ENCODE measurements at regions not wholly inside any gene's neighbourhood (a gene's known extent, or its start where the extent isn't known, plus 50 kb on each side); places are given as distances from the start of the nearest gene placed in this dataset.

DNA sequence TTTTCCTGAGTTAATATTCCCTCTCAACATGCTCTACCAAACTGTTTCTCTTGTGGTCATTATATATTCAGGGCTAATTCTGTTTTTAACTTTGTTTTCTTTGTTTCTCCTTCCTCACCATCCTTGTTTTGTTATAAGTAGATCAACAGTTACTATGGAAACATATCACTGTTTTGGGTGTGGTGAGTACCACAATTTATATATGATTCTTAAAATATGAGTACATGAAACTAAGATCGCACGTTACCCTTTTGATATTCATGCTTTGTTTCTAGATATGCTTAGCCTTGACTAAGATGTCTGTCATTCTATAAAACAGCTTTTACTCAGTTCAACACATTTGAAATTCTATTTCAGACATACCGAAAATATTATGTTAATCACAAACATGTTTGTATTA lies 232.3 kb upstream of the ITGA4 start:
- TF ChIP-seq HMGA1 (CRISPR knock-in tag; conservative IDR thresholded peaks at IDR 0.05) (no peak), TOE1 (CRISPR knock-in tag; IDR thresholded peaks at IDR 0.05) (no peak), FOXP1 (IDR thresholded peaks at IDR 0.05) (no peak), FOXP1 (CRISPR knock-in tag; IDR thresholded peaks at IDR 0.05) (no peak), POLR2A (IDR thresholded peaks at IDR 0.05; ENCODE audit: insufficient read depth in 1 of 2, low read depth in 2 of 2, low read length in 2 of 2) (no peak), NFE2L2 (IDR thresholded peaks at IDR 0.05; ENCODE audit: low read length) (no peak), REL (CRISPR knock-in tag; conservative IDR thresholded peaks at IDR 0.05) (no peak), POLR2AphosphoS5 (IDR thresholded peaks at IDR 0.05; ENCODE audit: low read depth, low read length) (no peak), CREM (IDR thresholded peaks at IDR 0.05) (no peak), CREM (CRISPR knock-in tag; IDR thresholded peaks at IDR 0.05) (no peak)
- TF ChIP-seq, protein P1, sequence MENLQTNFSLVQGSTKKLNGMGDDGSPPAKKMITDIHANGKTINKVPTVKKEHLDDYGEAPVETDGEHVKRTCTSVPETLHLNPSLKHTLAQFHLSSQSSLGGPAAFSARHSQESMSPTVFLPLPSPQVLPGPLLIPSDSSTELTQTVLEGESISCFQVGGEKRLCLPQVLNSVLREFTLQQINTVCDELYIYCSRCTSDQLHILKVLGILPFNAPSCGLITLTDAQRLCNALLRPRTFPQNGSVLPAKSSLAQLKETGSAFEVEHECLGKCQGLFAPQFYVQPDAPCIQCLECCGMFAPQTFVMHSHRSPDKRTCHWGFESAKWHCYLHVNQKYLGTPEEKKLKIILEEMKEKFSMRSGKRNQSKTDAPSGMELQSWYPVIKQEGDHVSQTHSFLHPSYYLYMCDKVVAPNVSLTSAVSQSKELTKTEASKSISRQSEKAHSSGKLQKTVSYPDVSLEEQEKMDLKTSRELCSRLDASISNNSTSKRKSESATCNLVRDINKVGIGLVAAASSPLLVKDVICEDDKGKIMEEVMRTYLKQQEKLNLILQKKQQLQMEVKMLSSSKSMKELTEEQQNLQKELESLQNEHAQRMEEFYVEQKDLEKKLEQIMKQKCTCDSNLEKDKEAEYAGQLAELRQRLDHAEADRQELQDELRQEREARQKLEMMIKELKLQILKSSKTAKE (CRISPR knock-in tag; IDR thresholded peaks at IDR 0.05; ENCODE audit: borderline replicate concordance): no peak
- TF ChIP-seq, protein P2, sequence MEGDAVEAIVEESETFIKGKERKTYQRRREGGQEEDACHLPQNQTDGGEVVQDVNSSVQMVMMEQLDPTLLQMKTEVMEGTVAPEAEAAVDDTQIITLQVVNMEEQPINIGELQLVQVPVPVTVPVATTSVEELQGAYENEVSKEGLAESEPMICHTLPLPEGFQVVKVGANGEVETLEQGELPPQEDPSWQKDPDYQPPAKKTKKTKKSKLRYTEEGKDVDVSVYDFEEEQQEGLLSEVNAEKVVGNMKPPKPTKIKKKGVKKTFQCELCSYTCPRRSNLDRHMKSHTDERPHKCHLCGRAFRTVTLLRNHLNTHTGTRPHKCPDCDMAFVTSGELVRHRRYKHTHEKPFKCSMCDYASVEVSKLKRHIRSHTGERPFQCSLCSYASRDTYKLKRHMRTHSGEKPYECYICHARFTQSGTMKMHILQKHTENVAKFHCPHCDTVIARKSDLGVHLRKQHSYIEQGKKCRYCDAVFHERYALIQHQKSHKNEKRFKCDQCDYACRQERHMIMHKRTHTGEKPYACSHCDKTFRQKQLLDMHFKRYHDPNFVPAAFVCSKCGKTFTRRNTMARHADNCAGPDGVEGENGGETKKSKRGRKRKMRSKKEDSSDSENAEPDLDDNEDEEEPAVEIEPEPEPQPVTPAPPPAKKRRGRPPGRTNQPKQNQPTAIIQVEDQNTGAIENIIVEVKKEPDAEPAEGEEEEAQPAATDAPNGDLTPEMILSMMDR (CRISPR knock-in tag; IDR thresholded peaks at IDR 0.05): no peak

Data from HepG2 (cell line).